ENCODE measurements at regions not wholly inside any gene's neighbourhood (a gene's known extent, or its start where the extent isn't known, plus 50 kb on each side); places are given as distances from the start of the nearest gene placed in this dataset.
"Not testable (repeated sequence)": the region's sequence is repeated elsewhere in the genome, so short reads cannot be mapped to it uniquely, and the experiment has no call there.

DNA sequence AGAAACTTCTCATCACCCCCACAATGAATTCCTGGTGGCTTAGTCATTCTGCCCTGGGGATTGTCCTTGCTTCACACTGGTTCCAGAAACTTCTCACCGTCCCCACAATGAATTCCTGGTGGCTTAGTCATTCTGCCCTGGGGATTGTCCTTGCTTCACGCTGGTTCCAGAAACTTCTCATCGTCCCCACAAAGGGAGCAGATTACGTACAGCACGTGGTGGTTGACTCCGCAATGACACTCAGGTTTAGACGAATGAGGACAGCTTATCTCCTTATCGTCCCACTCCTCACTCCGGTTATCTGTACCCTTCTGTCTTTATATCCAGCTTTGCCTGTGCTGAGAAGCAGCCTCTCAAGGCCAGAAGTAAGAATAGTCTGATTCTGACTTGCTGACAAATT lies 273.4 kb downstream of the ASMT start:
- TF ChIP-seq EZH2 (IDR thresholded peaks at IDR 0.05; ENCODE audit: borderline replicate concordance, low read depth, low read length, poor library complexity, severe bottlenecking): not testable (repeated sequence)
- TF ChIP-seq, protein P1, sequence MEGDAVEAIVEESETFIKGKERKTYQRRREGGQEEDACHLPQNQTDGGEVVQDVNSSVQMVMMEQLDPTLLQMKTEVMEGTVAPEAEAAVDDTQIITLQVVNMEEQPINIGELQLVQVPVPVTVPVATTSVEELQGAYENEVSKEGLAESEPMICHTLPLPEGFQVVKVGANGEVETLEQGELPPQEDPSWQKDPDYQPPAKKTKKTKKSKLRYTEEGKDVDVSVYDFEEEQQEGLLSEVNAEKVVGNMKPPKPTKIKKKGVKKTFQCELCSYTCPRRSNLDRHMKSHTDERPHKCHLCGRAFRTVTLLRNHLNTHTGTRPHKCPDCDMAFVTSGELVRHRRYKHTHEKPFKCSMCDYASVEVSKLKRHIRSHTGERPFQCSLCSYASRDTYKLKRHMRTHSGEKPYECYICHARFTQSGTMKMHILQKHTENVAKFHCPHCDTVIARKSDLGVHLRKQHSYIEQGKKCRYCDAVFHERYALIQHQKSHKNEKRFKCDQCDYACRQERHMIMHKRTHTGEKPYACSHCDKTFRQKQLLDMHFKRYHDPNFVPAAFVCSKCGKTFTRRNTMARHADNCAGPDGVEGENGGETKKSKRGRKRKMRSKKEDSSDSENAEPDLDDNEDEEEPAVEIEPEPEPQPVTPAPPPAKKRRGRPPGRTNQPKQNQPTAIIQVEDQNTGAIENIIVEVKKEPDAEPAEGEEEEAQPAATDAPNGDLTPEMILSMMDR (conservative IDR thresholded peaks at IDR 0.05; ENCODE audit: low read depth, low read length): not testable (repeated sequence)
